Ascending aorta (tissue), 2 donors: ENCODE measurements at regions not wholly inside any gene's neighbourhood (a gene's known extent, or its start where the extent isn't known, plus 50 kb on each side); places are given as distances from the start of the nearest gene placed in this dataset.

Experiments
- DNase-seq, 2 donors: peaks; one replicate each; pipeline ENCODE4 v3.0.0-alpha.2; 2019; ENCODE audit warnings: low spot score in 2 of 2
- H3K27ac ChIP-seq, 2 donors: fragments of 200-600 bp; sonication (generic); one replicate each; pipeline ENCODE4 v1.5.1; 2016 to 2017; ENCODE audit warnings: mild to moderate bottlenecking in 1 of 2
- H3K27me3 ChIP-seq: fragments of 200-600 bp; sonication (generic); one replicate; pipeline ENCODE4 v1.5.1; 2017
- H3K36me3 ChIP-seq, 2 donors: fragments of 200-600 bp; sonication (generic); one replicate each; pipeline ENCODE4 v1.5.1; 2016
- H3K4me1 ChIP-seq, 2 donors: fragments of 200-600 bp; sonication (generic); one replicate each; pipeline ENCODE4 v1.5.1; 2016 to 2017; ENCODE audit warnings: mild to moderate bottlenecking in 1 of 2
- H3K4me3 ChIP-seq, 2 donors: fragments of 200-600 bp; sonication (generic); one replicate each; pipeline ENCODE4 v1.5.1; 2016 to 2017; ENCODE audit warnings: mild to moderate bottlenecking in 1 of 2
- H3K9me3 ChIP-seq, 2 donors: fragments of 200-600 bp; sonication (generic); one replicate each; pipeline ENCODE4 v1.5.1; 2016
- intact Hi-C: fragments of 100-400 bp; cut with DNase I; formaldehyde crosslinking; loops from one replicate; pipeline ENCODE4 v1.15.1; 2023
- TF ChIP-seq, protein P1 (sequence below), 3 experiments: fragments of 200-600 bp in 2 of 3; fragments of 450-650 bp in 1 of 3; sonication (generic) in 2 of 3; IDR thresholded peaks; one replicate each; pipeline ENCODE4 v1.5.1; 2016 to 2019; ENCODE audit warnings: antibody characterized with exemption in 3 of 3, mild to moderate bottlenecking in 1 of 3, moderate library complexity in 1 of 3

DNA sequence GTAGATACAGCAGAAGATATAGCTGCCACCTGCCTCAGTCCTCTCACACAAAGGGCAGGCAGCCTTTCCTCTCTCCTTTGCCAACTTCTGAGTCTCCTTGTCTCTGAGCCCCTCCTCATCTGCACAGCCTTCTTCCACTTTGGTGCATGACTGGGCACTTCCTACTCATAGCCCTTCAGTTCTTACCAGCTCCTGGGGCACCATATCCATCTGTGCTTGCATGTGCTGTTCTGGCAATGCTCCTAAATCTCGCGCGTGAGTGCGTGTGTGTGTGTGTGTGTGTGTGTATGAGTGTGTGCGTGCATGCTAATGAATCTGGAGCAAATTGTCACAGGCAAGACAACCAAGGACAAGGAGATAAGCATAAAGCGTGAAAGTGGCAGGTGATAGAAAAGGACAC is 1271.6 kb upstream of the SORCS1 start:
- no peak for DNase-seq
- Histone ChIP-seq H3K27me3 (no peaks in the 10 kb centered on the region), H3K36me3 (no peaks in the 10 kb centered on the region), H3K27ac (no peak overlapping the region), H3K4me3 (no peak overlapping the region), H3K9me3 (no peaks in the 10 kb centered on the region), H3K4me1 (no peaks in the 10 kb centered on the region)
- TF ChIP-seq, protein P1, sequence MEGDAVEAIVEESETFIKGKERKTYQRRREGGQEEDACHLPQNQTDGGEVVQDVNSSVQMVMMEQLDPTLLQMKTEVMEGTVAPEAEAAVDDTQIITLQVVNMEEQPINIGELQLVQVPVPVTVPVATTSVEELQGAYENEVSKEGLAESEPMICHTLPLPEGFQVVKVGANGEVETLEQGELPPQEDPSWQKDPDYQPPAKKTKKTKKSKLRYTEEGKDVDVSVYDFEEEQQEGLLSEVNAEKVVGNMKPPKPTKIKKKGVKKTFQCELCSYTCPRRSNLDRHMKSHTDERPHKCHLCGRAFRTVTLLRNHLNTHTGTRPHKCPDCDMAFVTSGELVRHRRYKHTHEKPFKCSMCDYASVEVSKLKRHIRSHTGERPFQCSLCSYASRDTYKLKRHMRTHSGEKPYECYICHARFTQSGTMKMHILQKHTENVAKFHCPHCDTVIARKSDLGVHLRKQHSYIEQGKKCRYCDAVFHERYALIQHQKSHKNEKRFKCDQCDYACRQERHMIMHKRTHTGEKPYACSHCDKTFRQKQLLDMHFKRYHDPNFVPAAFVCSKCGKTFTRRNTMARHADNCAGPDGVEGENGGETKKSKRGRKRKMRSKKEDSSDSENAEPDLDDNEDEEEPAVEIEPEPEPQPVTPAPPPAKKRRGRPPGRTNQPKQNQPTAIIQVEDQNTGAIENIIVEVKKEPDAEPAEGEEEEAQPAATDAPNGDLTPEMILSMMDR (IDR thresholded peaks at IDR 0.05), result no peak
- intact Hi-C loops, result no loop called here

DNA sequence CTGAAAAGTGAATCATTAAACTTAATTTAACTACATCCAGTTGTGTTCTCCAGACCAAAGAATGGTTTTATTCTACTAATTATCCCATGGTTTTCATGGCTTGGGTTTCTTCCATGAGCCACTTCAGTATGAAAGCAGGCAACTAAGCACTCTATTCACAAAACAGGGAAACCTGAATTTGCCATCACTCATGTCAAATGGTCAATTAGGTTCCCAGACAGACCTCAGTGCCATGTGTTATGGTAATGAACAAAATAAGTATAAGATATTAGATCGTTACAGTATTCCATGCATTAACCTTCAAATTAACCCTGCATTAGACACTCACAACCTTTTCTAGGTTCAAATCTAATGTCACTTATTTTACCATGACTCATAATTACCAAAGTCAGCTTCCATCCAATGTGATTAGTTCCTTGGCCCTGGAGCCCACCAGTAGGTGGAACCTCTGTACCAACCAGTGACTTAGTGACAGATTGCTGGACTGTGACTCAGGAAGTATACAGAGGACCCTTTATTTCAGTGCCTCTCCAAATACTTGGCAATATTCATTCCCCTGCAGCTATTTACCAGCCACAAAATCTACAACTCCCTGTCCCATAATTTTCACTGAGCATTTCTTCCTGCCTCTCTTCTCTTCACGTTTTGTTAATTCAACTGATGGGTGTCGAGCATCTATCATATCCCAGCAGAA is 1270.2 kb upstream of the SORCS1 start:
- Histone ChIP-seq H3K4me1 (no peaks in the 10 kb centered on the region), H3K36me3 (no peaks in the 10 kb centered on the region), H3K27ac (no peak overlapping the region), H3K4me3 (no peak overlapping the region), H3K9me3 (no peaks in the 10 kb centered on the region), H3K27me3 (no peaks in the 10 kb centered on the region)
- DNase-seq, result no peak
- TF ChIP-seq, protein P1 (IDR thresholded peaks at IDR 0.05), result no peak
- intact Hi-C loops, result no loop called here

DNA sequence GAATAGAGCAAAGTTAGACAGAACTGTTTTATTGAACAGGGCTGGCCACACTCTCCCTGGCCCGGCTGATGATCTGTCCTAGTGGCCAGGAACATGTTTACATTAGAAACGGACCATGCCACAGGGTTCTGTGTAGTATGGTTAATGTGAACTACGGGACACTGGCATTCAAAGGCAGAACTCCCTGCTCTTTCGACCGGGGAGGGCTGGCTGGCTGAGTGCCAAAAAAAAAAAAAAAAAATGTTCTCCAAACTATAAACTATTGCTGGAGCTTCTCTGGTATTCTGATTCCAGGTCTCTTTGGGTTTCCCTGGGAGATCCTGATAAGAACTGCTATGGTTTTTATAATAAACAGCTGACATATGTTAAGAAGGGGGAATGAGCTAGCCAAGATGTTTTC is 1262.6 kb upstream of the SORCS1 start:
- intact Hi-C loops, result no loop called here
- H3K27me3 ChIP-seq, result no peaks in the 10 kb centered on the region
- H3K4me1 ChIP-seq, result no peaks in the 10 kb centered on the region
- no peak overlapping the region for H3K4me3 ChIP-seq
- TF ChIP-seq, protein P1 (IDR thresholded peaks at IDR 0.05), result no peak
- H3K9me3 ChIP-seq, result no peaks in the 10 kb centered on the region
- H3K27ac ChIP-seq, result no peak overlapping the region
- no peaks in the 10 kb centered on the region for H3K36me3 ChIP-seq
- DNase-seq, result no peak

DNA sequence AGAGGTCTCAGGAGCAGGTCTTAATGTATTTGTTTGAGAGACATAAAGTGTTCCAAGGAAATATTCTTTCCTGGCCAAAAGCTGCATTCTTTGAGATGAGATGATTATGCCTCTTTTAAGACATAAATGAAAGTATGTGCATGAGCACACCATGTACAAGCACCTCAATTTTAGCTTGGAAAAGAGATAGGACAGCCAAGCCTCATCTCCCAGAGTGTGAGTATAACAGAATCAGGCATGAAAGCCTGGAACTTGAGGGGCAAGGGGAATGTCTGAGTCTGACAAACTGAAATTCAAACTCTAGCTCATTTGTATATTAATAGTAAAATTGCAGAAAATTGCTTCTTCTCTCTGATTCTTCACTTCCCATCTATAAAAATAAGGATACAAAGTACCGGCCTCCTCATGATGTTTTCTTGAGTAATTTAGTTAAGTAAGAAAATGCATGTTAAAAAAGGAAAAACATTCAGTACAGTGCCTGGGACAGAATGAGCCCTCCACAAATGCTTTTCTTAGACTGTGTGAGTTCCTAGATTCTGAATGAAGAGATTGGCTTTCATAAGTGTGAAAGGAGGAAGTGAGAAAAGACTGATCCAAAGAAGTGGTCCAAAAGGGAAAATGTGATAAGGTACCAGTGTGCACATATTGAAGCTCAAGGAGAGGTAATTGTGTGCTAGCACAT is 1260.9 kb upstream of the SORCS1 start:
- DNase-seq, result no peak
- Histone ChIP-seq H3K4me3 (no peak overlapping the region), H3K36me3 (no peaks in the 10 kb centered on the region), H3K4me1 (no peaks in the 10 kb centered on the region), H3K27me3 (no peaks in the 10 kb centered on the region), H3K9me3 (no peaks in the 10 kb centered on the region), H3K27ac (no peak overlapping the region)
- TF ChIP-seq, protein P1 (IDR thresholded peaks at IDR 0.05), result no peak
- intact Hi-C loops, result no loop called here

DNA sequence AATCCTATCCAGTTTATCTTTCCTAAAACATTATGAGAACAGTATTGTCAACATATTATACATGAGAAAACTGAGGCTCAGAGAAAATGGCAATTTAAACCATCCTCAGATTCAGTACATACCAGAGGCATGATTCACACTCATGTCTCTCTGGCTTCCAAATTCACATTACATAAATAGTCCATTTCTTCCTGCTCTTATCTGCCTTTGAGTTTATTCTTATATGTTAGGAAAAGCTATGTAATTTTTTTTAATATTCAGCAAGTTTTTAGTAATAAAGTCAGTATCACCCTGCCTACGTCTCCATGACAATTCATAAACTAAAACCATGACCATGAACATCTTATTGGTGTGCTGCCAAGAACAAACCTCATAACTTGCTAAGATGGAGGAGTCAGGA is 1260.2 kb upstream of the SORCS1 start:
- H3K27ac ChIP-seq, result no peak overlapping the region
- no peaks in the 10 kb centered on the region for H3K9me3 ChIP-seq
- TF ChIP-seq, protein P1 (IDR thresholded peaks at IDR 0.05), result no peak
- no peak overlapping the region for H3K4me3 ChIP-seq
- no peaks in the 10 kb centered on the region for H3K4me1 ChIP-seq
- no peaks in the 10 kb centered on the region for H3K36me3 ChIP-seq
- intact Hi-C loops, result no loop called here
- no peak for DNase-seq
- no peaks in the 10 kb centered on the region for H3K27me3 ChIP-seq
